Keratinocyte (primary cell): ENCODE measurements at regions not wholly inside any gene's neighbourhood (a gene's known extent, or its start where the extent isn't known, plus 50 kb on each side); places are given as distances from the start of the nearest gene placed in this dataset.

Experiments
- DNase-seq: peaks from one replicate; pipeline ENCODE4 v3.0.0-alpha.2; 2011; ENCODE audit warnings: low read depth, missing footprints, low spot score
- FAIRE-seq: peaks from 2 replicates; lab custom pipeline; 2011; peaks lifted over from hg19 to GRCh38; lab: Jason Lieb, UNC
- H2AFZ ChIP-seq: 2 replicates; pipeline ENCODE4 v1.6.0; 2012; ENCODE audit warnings: low read length, control low read depth, inconsistent platforms; ENCODE audit not compliant: control insufficient read depth
- H3K27ac ChIP-seq: 2 replicates; pipeline ENCODE4 v1.5.1; 2011; ENCODE audit warnings: low read length; ENCODE audit not compliant: control insufficient read depth, insufficient read depth
- H3K27me3 ChIP-seq: 3 replicates; pipeline ENCODE4 v1.6.0; 2011; ENCODE audit warnings: low read length; ENCODE audit not compliant: control insufficient read depth, insufficient read depth; ENCODE audit errors: extremely low read depth
- H3K36me3 ChIP-seq, 2 experiments: 2 replicates in 1 of 2; 3 replicates in 1 of 2; pipeline ENCODE4 v1.5.1; 2011; ENCODE audit warnings: low read length in 2 of 2, mild to moderate bottlenecking in 1 of 2; ENCODE audit not compliant: control insufficient read depth in 2 of 2, insufficient read depth in 2 of 2; ENCODE audit errors: extremely low read depth in 1 of 2
- H3K4me1 ChIP-seq: 3 replicates; pipeline ENCODE4 v1.5.1; 2011; ENCODE audit warnings: low read length; ENCODE audit not compliant: control insufficient read depth, insufficient read depth; ENCODE audit errors: extremely low read depth
- H3K4me2 ChIP-seq: 3 replicates; pipeline ENCODE4 v1.6.0; 2011; ENCODE audit warnings: low read depth, low read length; ENCODE audit not compliant: control insufficient read depth, insufficient read depth; ENCODE audit errors: extremely low read depth
- H3K4me3 ChIP-seq, 3 experiments: fragments of 200-600 bp in 1 of 3; sonication (generic) in 1 of 3; 2 replicates in 2 of 3; 3 replicates in 1 of 3; pipeline ENCODE4 v1.5.1; 2011 to 2016; ENCODE audit warnings: low read length in 3 of 3, mild to moderate bottlenecking in 3 of 3, control low read depth in 2 of 3, inconsistent platforms in 1 of 3, low read depth in 1 of 3, mixed read lengths in 1 of 3, mixed run types in 1 of 3, moderate library complexity in 1 of 3; ENCODE audit not compliant: control insufficient read depth in 2 of 3, insufficient read depth in 2 of 3; ENCODE audit errors: extremely low read depth in 1 of 3
- H3K79me2 ChIP-seq: 2 replicates; pipeline ENCODE4 v1.6.0; 2012; ENCODE audit warnings: low read length; ENCODE audit not compliant: control insufficient read depth, insufficient read depth
- H3K9ac ChIP-seq: 3 replicates; pipeline ENCODE4 v1.6.0; 2011; ENCODE audit warnings: low read length; ENCODE audit not compliant: control insufficient read depth, insufficient read depth; ENCODE audit errors: extremely low read depth
- H3K9me1 ChIP-seq: 3 replicates; pipeline ENCODE4 v1.6.0; 2011; ENCODE audit warnings: low read length; ENCODE audit not compliant: control insufficient read depth, insufficient read depth; ENCODE audit errors: extremely low read depth
- H3K9me3 ChIP-seq: 2 replicates; pipeline ENCODE4 v1.5.1; 2012; ENCODE audit warnings: low read depth, low read length; ENCODE audit not compliant: control insufficient read depth
- H4K20me1 ChIP-seq: 3 replicates; pipeline ENCODE4 v1.6.0; 2011; ENCODE audit warnings: low read length; ENCODE audit not compliant: control insufficient read depth, insufficient read depth; ENCODE audit errors: extremely low read depth
- CTCF ChIP-seq, 3 experiments: IDR thresholded peaks in 1 of 3; conservative IDR thresholded peaks in 1 of 3; optimal IDR thresholded peaks in 1 of 3; 2 replicates in 2 of 3; 3 replicates in 1 of 3; pipeline versions ENCODE3 to v1.5.1; 2011; ENCODE audit warnings: low read length in 3 of 3, mild to moderate bottlenecking in 3 of 3, moderate library complexity in 2 of 3, control low read depth in 1 of 3, inconsistent platforms in 1 of 3; ENCODE audit not compliant: insufficient read depth in 2 of 3; ENCODE audit errors: extremely low read depth in 1 of 3
- EZH2 ChIP-seq: IDR thresholded peaks from one replicate; pipeline ENCODE4 v1.6.1; 2012; ENCODE audit warnings: inconsistent platforms, mild to moderate bottlenecking, low read length, moderate library complexity
- dilution Hi-C: fragments of 300-500 bp; cut with MboI; formaldehyde crosslinking; loops from one replicate; pipeline ENCODE4 v1.7.0; 2020; ENCODE audit warnings: low sequenced_read_pairs; ENCODE audit not compliant: extremely low pct_ligation_motif_present

- no peaks in the 10 kb centered on the region for H3K9me1 ChIP-seq
- no peak overlapping the region for H3K4me2 ChIP-seq
- FAIRE-seq (no peak), DNase-seq (no peak)
- H3K4me3 ChIP-seq: no peak overlapping the region
- no peaks in the 10 kb centered on the region for H3K9me3 ChIP-seq
- H3K27me3 ChIP-seq: no peaks in the 10 kb centered on the region
- no peaks in the 10 kb centered on the region for H4K20me1 ChIP-seq
- H3K9ac ChIP-seq: no peak overlapping the region
- H2AFZ ChIP-seq: no peak overlapping the region
- dilution Hi-C loops: no loop called here
- H3K36me3 ChIP-seq: no peaks in the 10 kb centered on the region
- H3K27ac ChIP-seq: no peak overlapping the region
- H3K79me2 ChIP-seq: no peaks in the 10 kb centered on the region
- peaks cover 34% of the 10 kb centered on the region for H3K4me1 ChIP-seq
- no peak for TF ChIP-seq EZH2
- no peak for TF ChIP-seq CTCF (optimal IDR thresholded peaks at IDR 0.05 in 1 of 3, IDR thresholded peaks at IDR 0.05 in 1 of 3, conservative IDR thresholded peaks at IDR 0.05 in 1 of 3; ENCODE audit: extremely low read depth in 1 of 3, insufficient read depth in 2 of 3, low read length in 3 of 3)
These were observed 196.0 kb upstream of the EEA1 start for GRCh38 chr12:93125126-93125525.

- H2AFZ ChIP-seq: no peak overlapping the region
- H3K36me3 ChIP-seq: no peaks in the 10 kb centered on the region
- dilution Hi-C loops: no loop called here
- FAIRE-seq: no peak
- no peak overlapping the region for H3K4me2 ChIP-seq
- no peak overlapping the region for H3K4me3 ChIP-seq
- no peak for DNase-seq
- no peak overlapping the region for H3K9ac ChIP-seq
- no peaks in the 10 kb centered on the region for H4K20me1 ChIP-seq
- H3K27me3 ChIP-seq: no peaks in the 10 kb centered on the region
- H3K9me1 ChIP-seq: no peaks in the 10 kb centered on the region
- no peaks in the 10 kb centered on the region for H3K9me3 ChIP-seq
- TF ChIP-seq EZH2: no peak
- no peak for TF ChIP-seq CTCF (optimal IDR thresholded peaks at IDR 0.05 in 1 of 3, IDR thresholded peaks at IDR 0.05 in 1 of 3, conservative IDR thresholded peaks at IDR 0.05 in 1 of 3; ENCODE audit: extremely low read depth in 1 of 3, insufficient read depth in 2 of 3, low read length in 3 of 3)
- no peaks in the 10 kb centered on the region for H3K79me2 ChIP-seq
- H3K4me1 ChIP-seq: peaks cover 33% of the 10 kb centered on the region
- no peak overlapping the region for H3K27ac ChIP-seq
These were observed 197.0 kb upstream of the EEA1 start for GRCh38 chr12:93126069-93126474.
